GM12873 (cell line): ENCODE measurements at regions not wholly inside any gene's neighbourhood (a gene's known extent, or its start where the extent isn't known, plus 50 kb on each side); places are given as distances from the start of the nearest gene placed in this dataset.

ENCODE experiments used
- TF ChIP-seq, protein P1 (sequence below): IDR thresholded peaks from 2 replicates; pipeline ENCODE4 v1.5.1; 2012; ENCODE audit warnings: low read depth, mild to moderate bottlenecking, moderate library complexity, low read length, control low read depth; ENCODE audit not compliant: insufficient read depth; ENCODE audit errors: missing control alignments

DNA sequence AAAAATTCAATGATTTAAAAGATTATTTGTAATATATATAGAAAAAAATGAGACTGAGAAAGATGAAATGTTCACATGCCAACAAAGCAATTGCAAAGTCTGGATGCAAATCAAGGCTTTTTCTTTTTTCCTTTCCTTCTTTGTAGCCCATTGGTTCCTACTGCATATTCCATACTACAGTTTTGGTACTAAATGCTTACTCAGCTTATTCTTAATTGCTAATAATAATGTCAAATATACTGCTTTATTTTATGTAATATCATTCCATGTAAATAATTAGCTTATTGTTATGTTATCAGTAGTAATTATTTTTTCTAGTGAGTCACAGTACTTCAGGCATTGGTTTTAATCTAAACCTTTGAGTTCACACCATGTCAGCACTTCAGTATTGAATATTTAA lies 407.4 kb upstream of the LRRTM1 start:
- TF ChIP-seq, protein P1, sequence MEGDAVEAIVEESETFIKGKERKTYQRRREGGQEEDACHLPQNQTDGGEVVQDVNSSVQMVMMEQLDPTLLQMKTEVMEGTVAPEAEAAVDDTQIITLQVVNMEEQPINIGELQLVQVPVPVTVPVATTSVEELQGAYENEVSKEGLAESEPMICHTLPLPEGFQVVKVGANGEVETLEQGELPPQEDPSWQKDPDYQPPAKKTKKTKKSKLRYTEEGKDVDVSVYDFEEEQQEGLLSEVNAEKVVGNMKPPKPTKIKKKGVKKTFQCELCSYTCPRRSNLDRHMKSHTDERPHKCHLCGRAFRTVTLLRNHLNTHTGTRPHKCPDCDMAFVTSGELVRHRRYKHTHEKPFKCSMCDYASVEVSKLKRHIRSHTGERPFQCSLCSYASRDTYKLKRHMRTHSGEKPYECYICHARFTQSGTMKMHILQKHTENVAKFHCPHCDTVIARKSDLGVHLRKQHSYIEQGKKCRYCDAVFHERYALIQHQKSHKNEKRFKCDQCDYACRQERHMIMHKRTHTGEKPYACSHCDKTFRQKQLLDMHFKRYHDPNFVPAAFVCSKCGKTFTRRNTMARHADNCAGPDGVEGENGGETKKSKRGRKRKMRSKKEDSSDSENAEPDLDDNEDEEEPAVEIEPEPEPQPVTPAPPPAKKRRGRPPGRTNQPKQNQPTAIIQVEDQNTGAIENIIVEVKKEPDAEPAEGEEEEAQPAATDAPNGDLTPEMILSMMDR: no peak

DNA sequence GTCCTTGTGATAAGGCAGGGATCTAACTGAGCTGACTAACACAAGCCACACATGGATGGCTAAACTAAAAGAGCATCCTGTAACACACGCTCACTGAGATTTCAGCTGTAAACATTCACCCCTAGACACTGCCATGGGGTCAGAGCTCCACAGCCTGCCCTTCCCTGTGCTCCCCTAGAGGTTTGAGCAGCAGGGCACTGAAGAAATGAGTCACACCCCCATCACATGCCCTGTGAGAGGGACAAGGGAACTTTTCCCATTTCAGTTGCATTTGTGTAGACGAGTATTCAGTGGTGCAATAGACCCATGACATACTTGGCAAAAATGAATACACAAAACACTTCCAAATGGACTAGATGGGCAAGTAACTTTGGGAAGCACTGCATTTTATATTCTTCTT lies 402.4 kb upstream of the LRRTM1 start:
- TF ChIP-seq, protein P1: no peak

DNA sequence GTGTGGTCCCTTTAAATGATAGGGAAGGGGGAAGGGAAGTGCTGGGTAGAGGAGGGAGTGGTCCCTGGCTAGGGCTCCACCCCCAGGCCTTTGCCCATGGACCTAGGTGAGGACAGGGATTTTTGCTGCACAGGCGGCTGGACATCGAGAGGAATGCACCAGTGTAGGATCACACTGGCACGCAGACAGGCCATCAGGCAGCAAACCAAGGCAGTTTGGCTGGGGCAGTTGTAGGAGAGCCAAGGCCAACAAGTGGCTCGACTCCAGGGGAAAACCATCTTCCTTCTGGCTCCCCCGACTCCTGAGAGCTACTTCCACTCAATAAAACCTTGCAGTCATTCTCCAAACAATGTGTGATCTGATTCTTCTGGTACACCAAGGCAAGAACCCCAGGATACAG lies 402.0 kb upstream of the LRRTM1 start:
- TF ChIP-seq, protein P1: no peak

DNA sequence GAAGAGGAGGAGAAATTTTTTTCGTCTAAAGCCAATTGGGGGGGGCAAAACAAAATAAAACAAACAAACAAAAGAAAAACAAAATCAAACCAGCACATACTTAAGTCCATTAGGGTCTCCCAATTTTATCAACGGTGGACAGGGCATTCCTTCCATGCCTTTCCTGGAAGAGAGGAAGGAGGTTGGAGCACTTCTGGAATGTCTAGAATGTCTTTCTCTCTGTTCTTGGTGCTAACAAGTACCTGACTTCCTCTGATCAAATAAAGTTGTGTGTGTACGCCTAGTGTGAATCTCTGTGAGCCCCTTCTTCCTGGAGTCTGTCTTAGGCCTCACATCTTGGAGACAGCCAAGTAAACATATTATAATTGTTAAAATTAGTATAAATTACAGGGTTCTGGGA lies 399.0 kb upstream of the LRRTM1 start:
- TF ChIP-seq, protein P1: no peak

DNA sequence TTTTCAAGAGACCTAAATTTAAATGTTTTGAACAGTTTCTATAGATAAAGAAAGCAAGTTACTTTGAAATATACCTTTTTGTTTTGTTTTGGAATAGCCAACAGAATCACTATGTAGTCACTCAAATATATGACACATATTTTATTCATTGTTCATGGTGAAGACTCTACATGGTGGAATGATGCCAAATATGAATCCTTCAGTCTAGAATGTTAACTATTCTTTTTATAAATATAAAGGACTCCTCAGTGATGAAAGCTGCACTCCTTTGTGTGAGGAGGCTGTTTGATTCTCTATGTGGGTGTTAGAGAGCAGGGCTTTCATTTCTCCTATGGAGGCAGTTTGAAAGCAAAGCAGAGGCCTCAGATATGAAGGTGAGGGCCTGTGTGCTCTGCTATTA lies 396.4 kb upstream of the LRRTM1 start:
- TF ChIP-seq, protein P1: no peak
